H9 (cell line): ENCODE measurements at regions not wholly inside any gene's neighbourhood (a gene's known extent, or its start where the extent isn't known, plus 50 kb on each side); places are given as distances from the start of the nearest gene placed in this dataset.

ENCODE experiments used
- DNase-seq: peaks from one replicate; pipeline ENCODE4 v3.0.0-alpha.2; 2017
- H2AFZ ChIP-seq: one replicate; pipeline ENCODE4 v1.6.1; 2013; ENCODE audit warnings: mild to moderate bottlenecking, low read length, control low read depth, moderate library complexity
- H2AK5ac ChIP-seq: 2 replicates; pipeline ENCODE4 v1.6.1; 2013; ENCODE audit warnings: low read length, control low read depth, mixed read lengths; ENCODE audit not compliant: insufficient read length
- H2BK120ac ChIP-seq: one replicate; pipeline ENCODE4 v1.6.1; 2013; ENCODE audit warnings: low read depth, mild to moderate bottlenecking, low read length, control low read depth, inconsistent platforms; ENCODE audit not compliant: poor library complexity, severe bottlenecking
- H2BK12ac ChIP-seq: 2 replicates; pipeline ENCODE4 v1.6.1; 2013; ENCODE audit warnings: low read length, control low read depth, mixed read lengths, low read depth; ENCODE audit not compliant: insufficient read length
- H2BK15ac ChIP-seq: 2 replicates; pipeline ENCODE4 v1.6.1; 2013; ENCODE audit warnings: low read depth, low read length, control low read depth
- H2BK20ac ChIP-seq: one replicate; pipeline ENCODE4 v1.6.1; 2013; ENCODE audit warnings: low read depth, mild to moderate bottlenecking, low read length, control low read depth, inconsistent platforms; ENCODE audit not compliant: poor library complexity, severe bottlenecking
- H2BK5ac ChIP-seq: 2 replicates; pipeline ENCODE4 v1.6.1; 2013; ENCODE audit warnings: low read length, control low read depth, mixed read lengths; ENCODE audit not compliant: insufficient read length
- H3K14ac ChIP-seq: 2 replicates; pipeline ENCODE4 v1.6.1; 2013; ENCODE audit warnings: low read length, control low read depth; ENCODE audit not compliant: insufficient read depth
- H3K18ac ChIP-seq: 2 replicates; pipeline ENCODE4 v1.6.1; 2013; ENCODE audit warnings: low read depth, mild to moderate bottlenecking, mixed read lengths, low read length, control low read depth; ENCODE audit not compliant: insufficient read length
- H3K23ac ChIP-seq: 2 replicates; pipeline ENCODE4 v1.6.1; 2013; ENCODE audit warnings: low read length, control low read depth, mixed read lengths, low read depth; ENCODE audit not compliant: insufficient read length
- H3K23me2 ChIP-seq: 2 replicates; pipeline ENCODE4 v1.6.1; 2013; ENCODE audit warnings: low read depth, mild to moderate bottlenecking, mixed read lengths, low read length, control low read depth; ENCODE audit not compliant: insufficient read length, poor library complexity, severe bottlenecking
- H3K27ac ChIP-seq: 2 replicates; pipeline ENCODE4 v1.5.1; 2013; ENCODE audit warnings: low read length, control low read depth, mixed read lengths, low read depth; ENCODE audit not compliant: insufficient read length
- H3K27me3 ChIP-seq: 2 replicates; pipeline ENCODE4 v1.6.1; 2013; ENCODE audit warnings: low read length, control low read depth, inconsistent platforms; ENCODE audit not compliant: insufficient read depth
- H3K4ac ChIP-seq: 2 replicates; pipeline ENCODE4 v1.6.1; 2013; ENCODE audit warnings: low read depth, mild to moderate bottlenecking, control low read depth, inconsistent platforms, low read length, moderate library complexity
- H3K4me1 ChIP-seq: 2 replicates; pipeline ENCODE4 v1.6.1; 2013; ENCODE audit warnings: low read length, control low read depth, inconsistent platforms; ENCODE audit not compliant: insufficient read depth
- H3K4me2 ChIP-seq: 2 replicates; pipeline ENCODE4 v1.6.1; 2013; ENCODE audit warnings: low read length, control low read depth, mixed read lengths; ENCODE audit not compliant: insufficient read length, insufficient read depth
- H3K56ac ChIP-seq: 2 replicates; pipeline ENCODE4 v1.6.1; 2013; ENCODE audit warnings: low read depth, mild to moderate bottlenecking, mixed read lengths, low read length, control low read depth; ENCODE audit not compliant: insufficient read length
- H3K79me1 ChIP-seq: 2 replicates; pipeline ENCODE4 v1.6.1; 2013; ENCODE audit warnings: low read depth, mild to moderate bottlenecking, moderate library complexity, low read length, control low read depth, inconsistent platforms; ENCODE audit not compliant: insufficient read depth, poor library complexity, severe bottlenecking
- H3K79me2 ChIP-seq: 2 replicates; pipeline ENCODE4 v1.6.1; 2013; ENCODE audit warnings: low read length, control low read depth, inconsistent platforms; ENCODE audit not compliant: insufficient read depth
- H3K9ac ChIP-seq: 2 replicates; pipeline ENCODE4 v1.6.1; 2013; ENCODE audit warnings: low read length, control low read depth, mixed read lengths; ENCODE audit not compliant: insufficient read length; ENCODE audit errors: extremely low read depth
- H3K9me3 ChIP-seq: one replicate; pipeline ENCODE4 v1.6.1; 2013; ENCODE audit warnings: low read depth, low read length, inconsistent platforms; ENCODE audit not compliant: control insufficient read depth
- H3T11ph ChIP-seq: one replicate; pipeline ENCODE4 v1.6.1; 2013; ENCODE audit warnings: mild to moderate bottlenecking, low read length, control low read depth, inconsistent platforms
- H4K20me1 ChIP-seq: one replicate; pipeline ENCODE4 v1.6.1; 2013; ENCODE audit not compliant: control insufficient read depth, insufficient read length, insufficient read depth
- H4K5ac ChIP-seq: 2 replicates; pipeline ENCODE4 v1.6.1; 2013; ENCODE audit warnings: low read depth, mild to moderate bottlenecking, mixed read lengths, low read length, control low read depth; ENCODE audit not compliant: insufficient read length
- H4K8ac ChIP-seq: replicated peaks from 2 replicates; pipeline ENCODE4 v1.6.1; 2013; ENCODE audit warnings: low read length, control low read depth, mixed read lengths, low read depth; ENCODE audit not compliant: insufficient read length
- H4K91ac ChIP-seq: 2 replicates; pipeline ENCODE4 v1.6.1; 2013; ENCODE audit warnings: low read depth, mild to moderate bottlenecking, moderate library complexity, mixed read lengths, low read length, control low read depth; ENCODE audit not compliant: insufficient read length
- H3K27ac Mint-ChIP-seq, 3 experiments: 2 replicates in 2 of 3; 3 replicates in 1 of 3; pipeline ENCODE4 v1.8.0; 2020 to 2021; ENCODE audit warnings: mixed read lengths in 3 of 3, mild to moderate bottlenecking in 1 of 3, moderate library complexity in 1 of 3
- H3K27me3 Mint-ChIP-seq: 2 replicates; pipeline ENCODE4 v1.8.0; 2021; ENCODE audit warnings: low read depth, mild to moderate bottlenecking, moderate library complexity, mixed read lengths
- H3K36me3 Mint-ChIP-seq, 3 experiments: 2 replicates in 2 of 3; 3 replicates in 1 of 3; pipeline ENCODE4 v1.8.0; 2020 to 2021; ENCODE audit warnings: low read depth in 3 of 3, mixed read lengths in 3 of 3; ENCODE audit not compliant: insufficient read depth in 1 of 3
- H3K4me1 Mint-ChIP-seq, 2 experiments: 2 replicates each; pipeline ENCODE4 v1.8.0; 2020; ENCODE audit warnings: mixed read lengths in 2 of 2
- H3K4me3 Mint-ChIP-seq, 2 experiments: 2 replicates in 1 of 2; 3 replicates in 1 of 2; pipeline ENCODE4 v1.8.0; 2020 to 2021; ENCODE audit warnings: mild to moderate bottlenecking in 2 of 2, mixed read lengths in 2 of 2, moderate library complexity in 1 of 2
- H3K9me3 Mint-ChIP-seq, 2 experiments: 2 replicates in 1 of 2; 3 replicates in 1 of 2; pipeline ENCODE4 v1.8.0; 2020; ENCODE audit warnings: mild to moderate bottlenecking in 2 of 2, mixed read lengths in 2 of 2, moderate library complexity in 1 of 2
- CTCF ChIP-seq: fragments of 200-600 bp; sonication (generic); conservative IDR thresholded peaks from 3 replicates; pipeline ENCODE4 v1.8.0; 2021; ENCODE audit warnings: antibody characterized with exemption, mild to moderate bottlenecking
- WGBS: extraction: QIAGEN DNeasy Blood & Tissue Kit; methylation state at CpG from one replicate; pipeline ENCODE4 v1.1.7; 2013; ENCODE audit warnings: missing lambda C conversion rate, low lambda C conversion rate, mixed read lengths; ENCODE audit not compliant: insufficient read length; ENCODE audit errors: extremely low coverage; 5-methylcytosine and 5-hydroxymethylcytosine counted together

GRCh38 chr4:54526560-54526959 is 131.2 kb upstream of the KIT start:
- no peaks in the 10 kb centered on the region for H3K27me3 ChIP-seq
- peaks cover 0 to 2% of the 10 kb centered on the region in 2 experiments; a peak in 2 of 5 replicates for H3K9me3 Mint-ChIP-seq
- DNase-seq: no peak
- H3K4ac ChIP-seq: no peak overlapping the region
- no peak for TF ChIP-seq CTCF
- H3K27me3 Mint-ChIP-seq: no peaks in the 10 kb centered on the region; the same call in 1 of the 2 replicates
- no peak overlapping the region for H3T11ph ChIP-seq
- no peak overlapping the region for H3K4me2 ChIP-seq
- no peak overlapping the region; a peak in 1 of 7 replicates for H3K27ac Mint-ChIP-seq
- no peak overlapping the region for H3K18ac ChIP-seq
- no peak overlapping the region for H2BK120ac ChIP-seq
- no peak overlapping the region for H2BK12ac ChIP-seq
- H3K56ac ChIP-seq: no peak overlapping the region
- no peaks in the 10 kb centered on the region for H3K23me2 ChIP-seq
- no peak overlapping the region for H2AFZ ChIP-seq
- no peak overlapping the region for H3K4me3 Mint-ChIP-seq
- H3K14ac ChIP-seq: no peak overlapping the region
- no peaks in the 10 kb centered on the region for H4K20me1 ChIP-seq
- H3K4me1 Mint-ChIP-seq: peaks cover 13 to 24% of the 10 kb centered on the region in 2 experiments
- H2BK5ac ChIP-seq: no peak overlapping the region
- no CpG with 5 or more reads among the region's 4 CpGs for WGBS
- H3K79me2 ChIP-seq: no peaks in the 10 kb centered on the region
- H4K5ac ChIP-seq: no peak overlapping the region
- H4K8ac ChIP-seq: no peak overlapping the region
- no peak overlapping the region for H2BK15ac ChIP-seq
- H2BK20ac ChIP-seq: no peak overlapping the region
- no peak overlapping the region for H2AK5ac ChIP-seq
- H3K27ac ChIP-seq: no peak overlapping the region
- H3K9me3 ChIP-seq: no peaks in the 10 kb centered on the region
- no peak overlapping the region for H3K9ac ChIP-seq
- H3K79me1 ChIP-seq: no peaks in the 10 kb centered on the region
- no peak overlapping the region for H3K23ac ChIP-seq
- no peaks in the 10 kb centered on the region for H3K4me1 ChIP-seq
- H4K91ac ChIP-seq: no peak overlapping the region
- H3K36me3 Mint-ChIP-seq: no peaks in the 10 kb centered on the region; a peak in 1 of 7 replicates
